ENCODE measurements at regions not wholly inside any gene's neighbourhood (a gene's known extent, or its start where the extent isn't known, plus 50 kb on each side); places are given as distances from the start of the nearest gene placed in this dataset.

- TF ChIP-seq EZH2phosphoT487 (conservative IDR thresholded peaks at IDR 0.05; ENCODE audit: low read length) (no peak), CTCF (IDR thresholded peaks at IDR 0.05; ENCODE audit: insufficient read depth, low read length, poor library complexity, severe bottlenecking) (no peak)
Measured at GRCh38 chr5:8295141-8295540, 426.2 kb downstream of the MTRR start.
